Central memory CD4-positive, alpha-beta T cell (primary cell): ENCODE measurements at regions not wholly inside any gene's neighbourhood (a gene's known extent, or its start where the extent isn't known, plus 50 kb on each side); places are given as distances from the start of the nearest gene placed in this dataset.
"Not testable (repeated sequence)": the region's sequence is repeated elsewhere in the genome, so short reads cannot be mapped to it uniquely, and the experiment has no call there.

Experiments
- DNase-seq: peaks from one replicate; pipeline ENCODE4 v3.0.0; 2022

- DNase-seq: no peak
These were observed 133.0 kb upstream of the C1QTNF7 start for GRCh38 chr4:15294832-15295231.

DNA sequence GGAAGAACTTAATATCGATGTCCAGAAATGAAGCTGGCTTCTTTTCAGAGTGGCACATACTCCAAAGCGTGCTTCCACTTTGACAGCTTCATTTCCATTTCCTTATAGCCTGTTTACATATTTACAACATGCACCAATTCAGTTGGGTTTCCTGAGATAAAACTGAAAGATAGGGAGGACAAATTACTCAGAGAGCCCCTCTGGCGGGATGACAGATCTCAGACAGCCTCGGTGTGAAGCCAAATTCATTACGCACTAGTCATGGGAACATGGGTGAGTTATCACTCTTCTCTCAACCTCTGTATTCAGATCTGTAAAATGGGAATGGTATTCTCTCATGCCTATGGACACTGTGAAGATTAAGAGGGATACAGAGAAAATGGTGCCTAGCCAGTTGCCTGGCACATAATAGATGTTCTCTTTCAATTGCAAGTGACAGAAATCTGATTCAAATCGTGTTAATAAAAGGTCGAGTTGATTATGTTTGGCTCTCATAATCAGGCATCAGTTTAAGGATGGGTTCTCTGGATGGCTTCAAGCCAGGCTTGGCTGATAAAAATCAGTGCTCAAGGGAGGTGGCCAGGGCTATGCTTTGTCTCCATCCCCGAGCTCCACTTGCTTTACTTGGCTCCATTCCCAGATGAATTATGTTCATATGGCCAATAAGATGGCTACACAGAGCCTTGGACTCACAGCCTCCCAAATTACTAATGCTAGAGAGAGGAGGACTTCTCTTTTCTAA lies 132.2 kb upstream of the C1QTNF7 start:
- no peak for DNase-seq

GRCh38 chr4:15297344-15297743 lies 130.5 kb upstream of the C1QTNF7 start:
- DNase-seq: no peak

DNA sequence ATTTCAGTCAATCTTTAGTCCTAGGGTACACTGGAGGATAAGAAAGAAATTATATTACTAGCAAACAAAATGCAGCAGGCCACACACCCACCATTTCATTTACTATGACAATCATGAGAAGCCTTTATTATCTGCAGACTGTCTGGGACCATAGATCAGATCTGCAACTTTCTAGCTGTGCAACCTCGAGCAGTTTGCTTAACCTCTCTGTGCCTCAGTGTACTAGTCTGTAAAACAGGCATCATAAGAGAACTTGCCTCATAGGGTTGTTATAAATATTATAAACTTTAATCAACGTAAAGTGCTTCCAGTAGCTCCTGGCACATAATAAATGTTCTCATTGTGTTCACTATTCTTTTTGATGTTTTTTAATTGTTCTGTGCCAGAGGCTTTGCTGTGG lies 128.2 kb upstream of the C1QTNF7 start:
- DNase-seq: no peak

DNA sequence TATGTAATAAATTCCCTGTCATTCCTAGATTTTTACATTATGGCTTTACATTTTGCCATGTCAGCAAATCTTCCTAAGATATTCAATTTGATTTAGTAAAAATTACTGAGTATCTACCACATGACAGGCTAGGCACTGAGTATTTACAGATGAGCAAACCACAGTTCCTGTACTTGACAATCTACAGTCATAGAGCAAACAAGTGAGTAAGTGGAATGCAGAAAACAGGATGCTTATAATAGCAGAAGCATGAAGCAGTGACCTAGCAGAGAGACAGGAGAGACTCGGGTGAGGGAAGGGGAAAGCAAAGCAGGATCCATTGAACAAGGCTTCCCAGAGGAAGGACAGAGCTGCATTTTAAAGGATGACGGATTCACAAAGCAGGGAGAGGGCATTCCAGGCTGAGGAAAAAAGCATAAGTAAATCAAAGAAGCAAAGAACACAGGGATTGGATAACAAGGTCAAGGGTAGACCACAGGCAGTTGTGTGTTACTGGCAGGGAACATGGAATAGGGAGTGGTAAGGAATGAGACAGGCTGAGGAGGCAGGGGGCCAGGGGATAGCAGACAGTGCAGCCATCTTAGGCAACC lies 124.7 kb upstream of the C1QTNF7 start:
- no peak for DNase-seq

DNA sequence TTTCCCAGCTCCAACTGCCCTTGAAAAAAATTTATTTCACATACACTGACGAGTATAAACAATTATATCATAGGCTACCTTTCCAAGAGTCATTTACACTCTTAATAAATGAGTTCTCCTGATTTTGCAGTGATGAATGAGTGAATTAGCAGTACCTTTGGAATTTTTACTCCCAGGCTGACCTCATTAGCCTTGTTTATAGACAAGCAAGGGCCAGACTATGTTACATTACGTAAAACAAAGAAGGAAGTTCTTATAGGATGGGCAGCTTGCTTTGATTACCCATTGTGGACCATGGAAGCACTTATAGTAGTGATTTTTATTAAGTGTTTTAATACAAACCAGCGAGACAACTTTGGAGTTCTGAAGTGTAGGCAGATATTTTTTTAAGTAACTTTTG lies 112.9 kb upstream of the C1QTNF7 start:
- DNase-seq: no peak

DNA sequence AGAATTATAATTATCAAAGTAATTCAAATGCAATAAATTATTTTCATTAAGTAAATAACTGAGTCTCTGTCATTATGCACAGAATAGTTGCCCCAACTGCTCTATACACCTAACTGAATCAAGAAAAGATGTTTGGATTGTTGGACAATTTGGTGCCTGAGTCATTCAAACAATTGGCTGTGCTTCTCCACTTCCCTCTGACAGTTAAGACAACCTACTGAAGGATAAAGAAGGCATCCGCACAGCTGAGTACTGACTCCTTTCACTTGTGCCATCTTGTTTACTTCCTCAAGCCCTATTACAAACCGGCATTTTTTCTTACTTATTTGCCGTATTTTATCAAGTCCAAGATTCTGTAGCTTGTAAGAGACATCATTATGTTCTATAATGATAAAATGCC lies 110.6 kb upstream of the C1QTNF7 start:
- no peak for DNase-seq

DNA sequence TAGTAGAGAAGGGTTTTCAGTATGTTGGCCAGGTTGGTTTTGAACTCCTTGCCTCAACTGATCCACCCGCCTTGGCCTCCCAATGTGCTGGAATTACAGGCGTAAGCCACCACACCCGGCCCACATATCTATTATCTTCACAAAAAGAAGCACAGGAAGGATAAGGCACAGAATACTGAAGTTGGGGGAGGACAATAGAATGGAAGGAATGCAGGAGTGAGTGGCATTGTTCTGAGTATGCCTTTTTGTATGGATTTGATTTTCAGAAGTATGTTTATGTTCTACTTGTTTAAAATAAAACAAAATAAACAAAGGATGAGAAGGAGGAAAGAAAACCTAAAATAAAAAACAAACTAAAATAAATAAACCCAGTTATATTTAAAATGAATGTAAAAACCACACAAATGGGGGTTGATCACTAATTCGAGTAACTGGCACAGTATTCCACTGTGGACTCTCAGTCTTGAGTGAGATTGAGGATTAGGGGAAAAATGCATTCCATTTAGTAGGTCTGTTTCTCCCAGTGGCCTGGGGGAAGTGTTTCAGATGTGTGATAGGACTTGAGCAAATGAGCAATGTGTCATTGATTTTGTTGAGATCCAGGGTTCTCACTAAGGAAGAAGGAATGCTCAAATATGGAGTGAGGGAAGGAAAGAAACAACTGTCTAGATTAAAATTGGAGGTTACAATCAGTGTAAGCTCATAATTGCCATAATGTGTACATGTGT lies 109.0 kb upstream of the C1QTNF7 start:
- DNase-seq: no peak

GRCh38 chr4:15320121-15320678 lies 107.6 kb upstream of the C1QTNF7 start:
- DNase-seq: no peak

- DNase-seq: no peak
These were observed 105.8 kb upstream of the C1QTNF7 start for GRCh38 chr4:15322006-15322405.

- DNase-seq: no peak
These were observed 101.8 kb upstream of the C1QTNF7 start for GRCh38 chr4:15325987-15326386.

GRCh38 chr4:15327311-15328298 lies 100.2 kb upstream of the C1QTNF7 start:
- no peak for DNase-seq

- no peak for DNase-seq
These were observed 95.9 kb upstream of the C1QTNF7 start for GRCh38 chr4:15331930-15332329.

- DNase-seq: no peak
These were observed 95.5 kb upstream of the C1QTNF7 start for GRCh38 chr4:15332377-15332776.

DNA sequence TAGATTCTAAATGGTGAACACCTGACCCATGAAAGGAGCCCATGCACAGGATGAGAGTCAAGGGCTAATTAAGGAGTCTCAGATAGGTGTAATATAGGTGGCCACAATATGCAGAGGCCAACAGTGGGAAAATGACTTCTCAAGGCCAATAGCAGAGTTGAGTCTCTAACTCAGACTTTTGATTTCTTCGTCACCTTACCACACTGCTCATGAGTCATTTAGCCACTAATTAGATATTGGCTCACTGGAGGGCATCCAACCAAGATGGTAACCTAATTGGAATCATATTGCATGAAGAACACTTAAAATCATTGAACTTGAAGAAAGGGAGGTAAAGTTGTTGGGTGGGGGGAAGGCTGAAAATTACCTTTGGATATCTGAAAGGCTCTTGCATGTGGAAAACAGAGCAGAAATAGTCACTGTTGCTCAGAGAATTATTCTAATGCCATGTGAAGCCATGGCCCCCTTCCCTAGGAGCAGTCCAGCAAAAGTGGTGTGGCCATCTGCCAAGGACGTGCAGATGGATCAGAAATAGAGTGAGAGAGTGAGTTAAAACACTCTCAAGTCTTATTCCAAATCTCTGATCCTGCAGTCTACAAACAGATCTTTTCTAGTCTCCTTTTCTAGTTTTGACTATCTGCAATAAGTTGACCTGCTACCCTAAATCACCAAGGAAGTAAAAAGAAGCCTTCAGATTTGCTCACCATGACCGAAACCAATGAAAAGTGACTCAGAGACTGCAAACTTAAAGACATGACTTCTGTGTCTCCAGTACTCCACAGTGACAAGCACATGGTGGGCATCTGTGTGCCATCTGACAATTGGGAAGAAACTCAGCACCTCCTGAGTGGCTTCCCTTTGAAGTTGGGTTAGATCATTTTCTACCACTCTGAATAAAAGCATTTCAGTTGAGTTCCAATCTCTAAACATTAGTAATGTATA lies 93.9 kb upstream of the C1QTNF7 start:
- DNase-seq: no peak

GRCh38 chr4:15336410-15337167 lies 91.2 kb upstream of the C1QTNF7 start:
- DNase-seq: no peak

GRCh38 chr4:15337168-15337657 lies 90.6 kb upstream of the C1QTNF7 start:
- not testable (repeated sequence) for DNase-seq

DNA sequence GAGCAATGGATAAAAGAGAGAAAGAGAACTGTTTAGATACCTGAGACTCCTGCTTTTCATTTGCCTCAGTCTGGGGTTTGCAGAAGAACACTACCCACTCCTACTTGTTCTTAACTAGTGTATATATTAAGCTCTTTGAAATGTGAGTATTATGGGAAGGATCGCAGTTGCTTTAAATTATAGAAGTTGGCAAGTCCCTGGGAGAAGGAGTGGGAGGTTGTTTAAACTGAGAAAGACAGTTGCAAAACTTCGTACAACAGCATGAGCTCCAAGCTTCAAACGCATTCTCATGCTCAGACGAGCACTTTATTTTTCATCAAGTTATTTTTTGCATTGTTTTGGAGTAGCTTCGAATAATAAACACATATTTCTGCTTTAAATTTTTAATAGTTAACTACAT lies 88.1 kb upstream of the C1QTNF7 start:
- DNase-seq: no peak

DNA sequence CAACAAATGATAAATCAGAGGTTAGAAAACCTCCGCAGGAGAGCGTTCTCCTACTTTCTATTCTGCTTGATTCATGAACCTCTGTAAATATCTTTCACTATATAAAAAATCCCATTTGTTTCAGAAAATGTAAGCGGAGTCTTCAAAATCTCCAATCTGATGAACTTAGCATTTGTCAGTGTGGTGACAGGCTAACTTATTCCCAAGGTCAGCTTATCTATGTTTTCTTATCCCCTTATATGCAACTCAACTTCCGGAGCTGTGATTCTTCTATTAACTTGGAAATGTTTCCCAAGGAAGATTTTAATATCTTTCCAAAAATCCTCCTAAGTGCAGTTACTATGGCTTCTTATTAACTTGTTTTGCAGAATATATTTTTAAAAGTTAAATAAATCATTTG lies 87.5 kb upstream of the C1QTNF7 start:
- no peak for DNase-seq
